ENCODE measurements at regions not wholly inside any gene's neighbourhood (a gene's known extent, or its start where the extent isn't known, plus 50 kb on each side); places are given as distances from the start of the nearest gene placed in this dataset.

- TF ChIP-seq, protein P1, sequence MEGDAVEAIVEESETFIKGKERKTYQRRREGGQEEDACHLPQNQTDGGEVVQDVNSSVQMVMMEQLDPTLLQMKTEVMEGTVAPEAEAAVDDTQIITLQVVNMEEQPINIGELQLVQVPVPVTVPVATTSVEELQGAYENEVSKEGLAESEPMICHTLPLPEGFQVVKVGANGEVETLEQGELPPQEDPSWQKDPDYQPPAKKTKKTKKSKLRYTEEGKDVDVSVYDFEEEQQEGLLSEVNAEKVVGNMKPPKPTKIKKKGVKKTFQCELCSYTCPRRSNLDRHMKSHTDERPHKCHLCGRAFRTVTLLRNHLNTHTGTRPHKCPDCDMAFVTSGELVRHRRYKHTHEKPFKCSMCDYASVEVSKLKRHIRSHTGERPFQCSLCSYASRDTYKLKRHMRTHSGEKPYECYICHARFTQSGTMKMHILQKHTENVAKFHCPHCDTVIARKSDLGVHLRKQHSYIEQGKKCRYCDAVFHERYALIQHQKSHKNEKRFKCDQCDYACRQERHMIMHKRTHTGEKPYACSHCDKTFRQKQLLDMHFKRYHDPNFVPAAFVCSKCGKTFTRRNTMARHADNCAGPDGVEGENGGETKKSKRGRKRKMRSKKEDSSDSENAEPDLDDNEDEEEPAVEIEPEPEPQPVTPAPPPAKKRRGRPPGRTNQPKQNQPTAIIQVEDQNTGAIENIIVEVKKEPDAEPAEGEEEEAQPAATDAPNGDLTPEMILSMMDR (IDR thresholded peaks at IDR 0.05; ENCODE audit: low read depth, low read length) = no peak
- no peak for DNase-seq (ENCODE audit: low read depth in 2 of 2)
- no peak overlapping the region for H3K4me3 ChIP-seq (replicated peaks in 1 of 2; ENCODE audit: low read depth in 2 of 2, low read length in 2 of 2)
Measured at GRCh38 chr5:39730006-39730405, 305.2 kb upstream of the DAB2 start.

DNA sequence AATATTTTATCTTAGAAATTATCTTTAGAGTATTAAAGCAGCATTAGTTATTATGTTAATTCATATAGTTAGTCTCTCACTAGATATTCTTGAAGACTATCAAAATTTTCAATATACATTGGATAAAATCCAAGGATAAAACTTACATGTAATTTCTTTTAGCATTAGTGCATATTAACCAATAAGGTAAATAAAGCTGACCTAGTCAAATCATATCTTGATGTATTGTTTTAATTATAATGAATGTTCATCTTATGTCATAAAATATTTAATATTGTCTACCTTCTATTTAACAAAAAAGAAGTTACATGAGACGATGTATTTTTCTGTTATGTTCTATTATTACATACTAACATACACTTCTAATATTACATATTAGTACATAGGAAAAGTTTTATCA lies 301.7 kb upstream of the DAB2 start:
- H3K4me3 ChIP-seq (replicated peaks in 1 of 2; ENCODE audit: low read depth in 2 of 2, low read length in 2 of 2) = no peak overlapping the region
- TF ChIP-seq, protein P1 (IDR thresholded peaks at IDR 0.05; ENCODE audit: low read depth, low read length) = no peak
- DNase-seq (ENCODE audit: low read depth in 2 of 2) = no peak

DNA sequence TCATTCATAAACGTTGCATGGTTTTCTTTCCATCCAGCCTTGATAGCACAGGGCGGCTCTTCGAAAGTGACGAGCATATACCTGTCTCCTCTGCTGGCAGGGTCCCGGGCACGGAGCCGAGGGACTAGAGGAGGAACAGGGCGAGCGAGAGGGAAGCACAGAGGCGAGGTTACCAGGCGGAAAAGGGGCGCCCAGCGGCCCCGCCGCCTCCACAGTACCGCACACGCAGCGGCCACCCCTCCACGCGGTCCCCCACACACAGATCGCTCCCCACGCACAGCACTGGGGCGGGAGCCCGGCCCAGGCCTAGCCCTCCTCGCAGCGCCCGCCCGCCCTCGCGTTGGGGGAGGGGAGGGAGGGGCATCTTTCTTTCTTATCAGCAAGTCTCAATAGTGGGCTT lies 296.6 kb upstream of the DAB2 start:
- no peak for DNase-seq (ENCODE audit: low read depth in 2 of 2)
- no peak overlapping the region for H3K4me3 ChIP-seq (replicated peaks in 1 of 2; ENCODE audit: low read depth in 2 of 2, low read length in 2 of 2)
- TF ChIP-seq, protein P1 (IDR thresholded peaks at IDR 0.05; ENCODE audit: low read depth, low read length) = no peak

- DNase-seq (ENCODE audit: low read depth in 2 of 2) = no peak
- no peak overlapping the region for H3K4me3 ChIP-seq (replicated peaks in 1 of 2; ENCODE audit: low read depth in 2 of 2, low read length in 2 of 2)
Measured at GRCh38 chr5:39720136-39720535, 295.4 kb upstream of the DAB2 start.

DNA sequence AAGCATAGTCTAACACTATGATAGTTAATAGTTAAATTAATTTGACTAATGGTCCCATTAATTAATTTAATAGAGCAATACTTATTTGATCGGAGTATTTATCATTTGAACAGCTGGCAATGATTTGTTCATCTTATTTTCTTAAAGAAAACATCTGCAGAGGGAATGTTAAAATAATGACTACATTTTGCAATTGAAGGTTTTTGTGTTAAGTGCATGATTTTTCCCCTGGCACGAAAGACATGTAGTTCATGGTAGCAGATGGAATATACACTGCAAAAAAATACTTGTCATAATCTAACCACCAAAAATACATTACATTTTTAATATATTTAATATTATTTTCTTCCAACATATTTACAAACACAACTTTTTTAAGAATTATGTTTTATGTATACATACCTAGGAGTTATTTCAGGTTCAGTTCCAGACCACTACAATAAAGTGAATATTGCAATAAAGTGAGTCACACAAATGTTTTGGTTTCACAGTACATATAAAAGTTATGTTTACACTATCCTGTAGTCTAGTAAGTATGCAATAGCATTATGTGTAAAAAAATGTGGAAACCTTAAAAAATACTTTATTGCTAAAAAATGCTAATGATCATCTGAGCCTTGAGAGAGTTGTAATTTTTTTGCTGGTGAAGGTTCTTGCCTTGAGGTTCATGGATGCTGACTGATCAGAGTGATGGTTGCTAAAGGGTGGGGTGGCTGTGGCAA lies 292.6 kb upstream of the DAB2 start:
- peak in 1 of 2 donors; percentile 67 for DNase-seq (ENCODE audit: low read depth in 2 of 2)
- no peak overlapping the region for H3K4me3 ChIP-seq (replicated peaks in 1 of 2; ENCODE audit: low read depth in 2 of 2, low read length in 2 of 2)
- TF ChIP-seq, protein P1 (IDR thresholded peaks at IDR 0.05; ENCODE audit: low read depth, low read length) = no peak

More at GRCh38 chr5:39720136-39720535, 295.4 kb upstream of the DAB2 start:
- TF ChIP-seq, protein P1 (IDR thresholded peaks at IDR 0.05; ENCODE audit: low read depth, low read length) = no peak

DNA sequence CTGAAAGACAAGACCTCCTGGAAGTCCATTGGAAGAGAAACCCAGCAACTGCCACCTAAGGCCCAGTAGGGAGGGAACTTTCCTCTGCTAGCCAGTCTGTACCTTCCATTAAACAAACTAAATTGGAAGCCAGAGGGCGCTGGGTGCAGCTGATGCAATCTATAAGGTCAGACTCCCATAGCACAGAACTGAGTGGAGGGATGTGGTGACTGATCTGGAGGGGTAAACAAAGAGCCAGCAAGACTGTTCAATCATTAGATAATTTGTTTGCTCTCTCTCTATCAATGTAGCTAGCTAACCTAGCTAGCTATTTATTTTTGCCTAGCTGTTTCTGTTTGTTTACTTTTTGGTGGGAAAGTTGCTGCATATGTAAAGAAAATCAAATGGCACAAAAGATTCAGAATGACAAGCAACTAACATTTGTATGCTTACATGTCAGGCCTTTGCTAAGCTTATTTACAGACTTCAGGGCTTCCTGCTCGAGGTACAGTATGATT lies 291.8 kb upstream of the DAB2 start:
- H3K4me3 ChIP-seq (replicated peaks in 1 of 2; ENCODE audit: low read depth in 2 of 2, low read length in 2 of 2) = no peak overlapping the region
- TF ChIP-seq, protein P1 (IDR thresholded peaks at IDR 0.05; ENCODE audit: low read depth, low read length) = peak; percentile 57
- DNase-seq (ENCODE audit: low read depth in 2 of 2) = peak; percentile 66 to 80
